CD4-positive, alpha-beta memory T cell (primary cell): ENCODE measurements at regions not wholly inside any gene's neighbourhood (a gene's known extent, or its start where the extent isn't known, plus 50 kb on each side); places are given as distances from the start of the nearest gene placed in this dataset.
"Not testable (repeated sequence)": the region's sequence is repeated elsewhere in the genome, so short reads cannot be mapped to it uniquely, and the experiment has no call there.

Experiments used
- CTCF ChIA-PET: fragments of 350-600 bp; sonication (Branson Sonifier 250); formaldehyde crosslinking; loops from one replicate; lab custom pipeline; 2021; ENCODE audit warnings: inconsistent platforms; ENCODE audit not compliant: partially characterized antibody; lab: Charles Lee
- POLR2A ChIA-PET: fragments of 350-600 bp; sonication (Branson Sonifier 250); formaldehyde crosslinking; loops from one replicate; lab custom pipeline; 2021; ENCODE audit not compliant: partially characterized antibody; lab: Charles Lee
- DNase-seq, 5 donors: peaks; one replicate each; pipeline versions ENCODE4 v3.0.0 to v3.0.0-alpha.2; 2020 to 2022; ENCODE audit warnings: mixed read lengths in 1 of 5
- H3K27ac ChIP-seq: one replicate; pipeline ENCODE4 v1.7.0; 2013; ENCODE audit warnings: low read depth, low read length
- H3K27me3 ChIP-seq: 2 replicates; pipeline ENCODE4 v1.7.0; 2013; ENCODE audit warnings: mild to moderate bottlenecking, low read length, moderate library complexity; ENCODE audit not compliant: insufficient read depth
- H3K36me3 ChIP-seq: 2 replicates; pipeline ENCODE4 v1.7.0; 2013; ENCODE audit warnings: mild to moderate bottlenecking, low read length, moderate library complexity; ENCODE audit not compliant: insufficient read depth
- H3K4me1 ChIP-seq: 2 replicates; pipeline ENCODE4 v1.7.0; 2013; ENCODE audit warnings: mild to moderate bottlenecking, low read length, moderate library complexity; ENCODE audit not compliant: insufficient read depth
- H3K4me3 ChIP-seq, 2 donors: one replicate each; pipeline ENCODE4 v1.7.0; 2013; ENCODE audit warnings: low read length in 2 of 2, mild to moderate bottlenecking in 1 of 2
- H3K9me3 ChIP-seq, 2 donors: one replicate each; pipeline ENCODE4 v1.7.0; 2013; ENCODE audit warnings: low read length in 2 of 2, control low read depth in 1 of 2; ENCODE audit not compliant: control insufficient read depth in 1 of 2
- H3K27ac Mint-ChIP-seq, 7 donors: one replicate each; pipeline ENCODE4 v1.8.0; 2020 to 2021; ENCODE audit warnings: mixed read lengths in 7 of 7, mild to moderate bottlenecking in 6 of 7, inconsistent platforms in 3 of 7, moderate library complexity in 3 of 7
- H3K27me3 Mint-ChIP-seq, 2 donors: one replicate each; pipeline ENCODE4 v1.8.0; 2020 to 2021; ENCODE audit warnings: mixed read lengths in 2 of 2
- H3K36me3 Mint-ChIP-seq, 2 donors: one replicate each; pipeline ENCODE4 v1.8.0; 2020 to 2021; ENCODE audit warnings: mixed read lengths in 2 of 2, inconsistent platforms in 1 of 2, mild to moderate bottlenecking in 1 of 2
- H3K4me1 Mint-ChIP-seq, 4 donors: one replicate each; pipeline ENCODE4 v1.8.0; 2020 to 2021; ENCODE audit warnings: mixed read lengths in 4 of 4, mild to moderate bottlenecking in 1 of 4
- H3K4me3 Mint-ChIP-seq, 8 donors: one replicate each; pipeline ENCODE4 v1.8.0; 2020 to 2021; ENCODE audit warnings: mixed read lengths in 8 of 8, mild to moderate bottlenecking in 7 of 8, moderate library complexity in 6 of 8, inconsistent platforms in 3 of 8
- H3K9me3 Mint-ChIP-seq, 8 donors: one replicate each; pipeline ENCODE4 v1.8.0; 2020 to 2021; ENCODE audit warnings: mixed read lengths in 8 of 8, mild to moderate bottlenecking in 5 of 8, inconsistent platforms in 3 of 8, moderate library complexity in 1 of 8
- intact Hi-C: fragments of 100-400 bp; cut with micrococcal nuclease; formaldehyde crosslinking; loops from one replicate; pipeline ENCODE4 v1.15.1; 2023

DNA sequence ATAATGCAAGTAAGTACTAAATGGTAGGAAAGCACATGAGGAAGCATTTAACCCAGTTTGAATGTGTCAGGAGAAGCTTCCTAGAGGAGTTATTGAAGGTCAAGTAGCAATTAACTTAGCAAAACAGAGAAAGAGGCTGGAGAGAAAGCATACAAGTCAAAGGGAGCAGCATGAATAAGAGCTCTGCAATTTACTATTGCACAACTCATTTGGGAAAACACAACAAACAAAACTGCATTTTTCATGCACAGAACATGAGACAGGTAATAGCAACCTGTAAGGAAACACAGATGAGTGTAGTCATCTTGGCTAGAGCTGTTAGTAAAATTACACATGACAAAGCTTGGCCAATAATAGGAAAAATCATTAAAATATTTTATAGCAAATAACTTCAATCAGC, 538.1 kb downstream of the PPP4R3C start:
- intact Hi-C loops = no loop called here
- no peaks in the 10 kb centered on the region for H3K36me3 Mint-ChIP-seq
- H3K4me3 Mint-ChIP-seq = no peak overlapping the region
- H3K27ac ChIP-seq = no peak overlapping the region
- H3K27me3 ChIP-seq = no peaks in the 10 kb centered on the region
- H3K4me3 ChIP-seq = no peak overlapping the region
- H3K9me3 ChIP-seq = no peaks in the 10 kb centered on the region
- H3K27me3 Mint-ChIP-seq = no peaks in the 10 kb centered on the region
- no peaks in the 10 kb centered on the region for H3K36me3 ChIP-seq
- ChIA-PET POLR2A (no interaction called here), CTCF (no interaction called here)
- H3K27ac Mint-ChIP-seq = no peak overlapping the region
- peaks cover 0 to 1% (median 0%) of the 10 kb centered on the region in 8 donors for H3K9me3 Mint-ChIP-seq
- no peaks in the 10 kb centered on the region for H3K4me1 Mint-ChIP-seq
- DNase-seq = no peak
- H3K4me1 ChIP-seq = no peaks in the 10 kb centered on the region

DNA sequence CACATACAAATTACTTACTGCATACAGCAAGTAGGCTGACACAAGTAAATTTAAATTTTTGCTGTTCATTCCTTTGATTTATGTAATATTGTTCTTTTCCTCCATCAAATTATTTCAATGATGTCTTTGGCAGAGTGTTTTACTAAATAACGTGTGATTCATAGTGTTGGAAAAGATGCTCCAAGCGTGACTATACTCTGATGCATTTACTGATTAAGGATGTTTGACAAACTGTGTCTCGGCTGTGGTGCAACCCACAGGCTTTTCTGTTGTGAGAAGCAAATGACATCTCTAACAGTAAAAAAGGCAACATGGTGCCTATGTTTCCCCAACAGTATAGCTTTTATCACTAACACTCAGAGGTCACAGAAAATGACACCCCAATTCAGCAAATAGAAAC, 540.9 kb downstream of the PPP4R3C start:
- Histone ChIP-seq H3K27ac (no peak overlapping the region), H3K4me1 (no peaks in the 10 kb centered on the region), H3K36me3 (no peaks in the 10 kb centered on the region), H3K27me3 (no peaks in the 10 kb centered on the region), H3K9me3 (no peaks in the 10 kb centered on the region), H3K4me3 (no peak overlapping the region)
- Mint-ChIP-seq H3K9me3 (peaks cover 0 to 3% (median 0%) of the 10 kb centered on the region in 8 donors), H3K27ac (no peak overlapping the region), H3K36me3 (no peaks in the 10 kb centered on the region), H3K27me3 (no peaks in the 10 kb centered on the region), H3K4me1 (no peaks in the 10 kb centered on the region), H3K4me3 (no peak overlapping the region)
- ChIA-PET CTCF (no interaction called here), POLR2A (no interaction called here)
- DNase-seq = no peak
- intact Hi-C loops = no loop called here

DNA sequence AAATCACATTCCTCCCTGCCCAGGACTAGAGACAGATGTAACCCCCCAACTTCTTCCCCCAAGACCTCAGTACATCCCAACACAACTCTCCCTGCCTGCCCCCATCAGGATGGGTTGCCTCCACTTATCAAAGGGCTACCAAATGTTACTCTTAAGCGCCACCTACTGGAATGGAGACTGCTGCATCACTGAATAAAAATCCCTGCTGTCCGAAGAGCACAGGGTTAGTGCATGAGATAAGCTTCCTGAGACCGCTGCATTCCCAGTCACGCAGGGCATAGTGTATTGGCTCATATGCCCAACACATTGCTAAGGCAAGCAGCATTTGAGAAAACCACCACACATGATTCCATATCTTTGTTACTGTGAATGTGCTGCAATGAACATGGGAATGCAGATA, 544.5 kb downstream of the PPP4R3C start:
- CTCF ChIA-PET = no interaction called here
- Histone ChIP-seq H3K4me3 (no peak overlapping the region), H3K27me3 (no peaks in the 10 kb centered on the region), H3K36me3 (no peaks in the 10 kb centered on the region), H3K9me3 (no peaks in the 10 kb centered on the region), H3K27ac (no peak overlapping the region), H3K4me1 (no peaks in the 10 kb centered on the region)
- no peak overlapping the region for H3K4me3 Mint-ChIP-seq
- DNase-seq = no peak
- no peaks in the 10 kb centered on the region for H3K36me3 Mint-ChIP-seq
- intact Hi-C loops = no loop called here
- peaks cover 0 to 3% (median 0%) of the 10 kb centered on the region in 8 donors for H3K9me3 Mint-ChIP-seq
- no peaks in the 10 kb centered on the region for H3K27me3 Mint-ChIP-seq
- H3K27ac Mint-ChIP-seq = no peak overlapping the region
- H3K4me1 Mint-ChIP-seq = no peaks in the 10 kb centered on the region
- POLR2A ChIA-PET = no interaction called here

DNA sequence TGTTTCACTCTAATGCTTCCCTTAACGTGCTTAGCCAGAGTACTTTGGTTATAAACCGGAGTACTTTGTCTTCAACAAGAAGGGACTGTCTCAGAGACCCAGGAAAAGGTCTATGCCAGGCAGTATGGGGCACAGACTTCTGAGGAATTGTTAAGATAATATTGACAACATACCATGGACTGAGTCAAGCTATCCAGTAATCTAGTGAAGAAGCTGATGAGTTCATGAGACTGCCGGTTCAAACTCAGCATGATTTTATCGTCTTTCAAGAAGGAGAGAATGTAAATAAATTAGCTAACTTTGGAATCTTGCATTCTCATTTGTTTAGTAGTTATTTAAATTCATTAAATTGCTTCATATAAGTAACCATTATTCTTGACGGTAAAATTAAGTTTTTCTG, 546.1 kb downstream of the PPP4R3C start:
- intact Hi-C loops = no loop called here
- ChIA-PET POLR2A (no interaction called here), CTCF (no interaction called here)
- Mint-ChIP-seq H3K4me1 (no peaks in the 10 kb centered on the region), H3K27me3 (no peaks in the 10 kb centered on the region), H3K27ac (no peak overlapping the region), H3K4me3 (no peak overlapping the region), H3K36me3 (no peaks in the 10 kb centered on the region), H3K9me3 (peaks cover 0 to 4% (median 2%) of the 10 kb centered on the region in 8 donors)
- no peaks in the 10 kb centered on the region for H3K4me1 ChIP-seq
- H3K4me3 ChIP-seq = no peak overlapping the region
- H3K36me3 ChIP-seq = no peaks in the 10 kb centered on the region
- H3K27me3 ChIP-seq = no peaks in the 10 kb centered on the region
- H3K27ac ChIP-seq = no peak overlapping the region
- DNase-seq = no peak
- no peaks in the 10 kb centered on the region for H3K9me3 ChIP-seq

DNA sequence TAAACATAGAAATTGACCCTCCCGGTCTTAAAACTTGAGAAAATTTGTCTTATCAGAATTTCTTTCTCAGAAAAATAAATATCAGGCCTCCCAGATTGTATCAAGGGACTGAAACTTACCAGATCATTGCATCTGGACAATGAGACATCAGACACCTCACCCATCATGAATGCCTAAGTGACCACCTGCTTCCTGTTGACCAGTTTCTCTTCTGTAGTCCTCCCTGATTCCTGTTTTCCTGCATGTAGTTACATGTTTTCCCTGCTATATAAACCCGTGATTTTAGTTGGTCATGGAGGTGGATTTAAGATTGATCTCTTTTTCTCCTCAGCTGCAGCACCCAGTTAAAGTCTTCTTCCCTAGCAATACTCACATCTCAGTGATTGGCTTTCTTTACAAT, 548.1 kb downstream of the PPP4R3C start:
- intact Hi-C loops = no loop called here
- Mint-ChIP-seq H3K9me3 (peaks cover 0 to 9% (median 3%) of the 10 kb centered on the region in 8 donors), H3K36me3 (no peaks in the 10 kb centered on the region), H3K27ac (no peak overlapping the region), H3K4me3 (no peak overlapping the region), H3K4me1 (no peaks in the 10 kb centered on the region), H3K27me3 (no peaks in the 10 kb centered on the region)
- no peaks in the 10 kb centered on the region for H3K9me3 ChIP-seq
- no peaks in the 10 kb centered on the region for H3K36me3 ChIP-seq
- DNase-seq = no peak
- ChIA-PET POLR2A (no interaction called here), CTCF (no interaction called here)
- H3K4me1 ChIP-seq = no peaks in the 10 kb centered on the region
- no peak overlapping the region for H3K4me3 ChIP-seq
- H3K27me3 ChIP-seq = no peaks in the 10 kb centered on the region
- H3K27ac ChIP-seq = no peak overlapping the region

DNA sequence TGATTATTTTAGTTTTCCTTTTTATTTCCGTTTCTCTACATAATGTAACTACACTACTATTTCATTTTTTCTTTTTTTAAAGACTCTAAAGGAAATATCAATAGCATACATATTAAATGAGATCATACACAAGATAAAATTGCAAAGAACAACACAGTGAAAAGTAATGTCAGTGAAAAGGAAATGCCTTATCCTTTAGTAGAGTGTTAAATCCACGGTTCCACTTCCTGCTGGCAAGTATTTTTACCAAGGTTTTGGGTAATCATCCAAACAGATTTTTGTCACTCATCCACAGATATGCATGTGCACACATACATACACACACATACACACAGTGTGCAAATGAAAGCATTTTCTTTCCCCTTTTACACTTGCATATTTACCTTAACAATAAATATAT, 548.9 kb downstream of the PPP4R3C start:
- no peak for DNase-seq
- Mint-ChIP-seq H3K27ac (no peak overlapping the region), H3K36me3 (no peaks in the 10 kb centered on the region), H3K9me3 (peaks cover 0 to 9% (median 4%) of the 10 kb centered on the region in 8 donors), H3K4me1 (no peaks in the 10 kb centered on the region), H3K4me3 (no peak overlapping the region), H3K27me3 (no peaks in the 10 kb centered on the region)
- Histone ChIP-seq H3K27me3 (no peaks in the 10 kb centered on the region), H3K27ac (no peak overlapping the region), H3K4me1 (no peaks in the 10 kb centered on the region), H3K9me3 (no peaks in the 10 kb centered on the region), H3K36me3 (no peaks in the 10 kb centered on the region), H3K4me3 (no peak overlapping the region)
- ChIA-PET CTCF (no interaction called here), POLR2A (no interaction called here)
- intact Hi-C loops = no loop called here

DNA sequence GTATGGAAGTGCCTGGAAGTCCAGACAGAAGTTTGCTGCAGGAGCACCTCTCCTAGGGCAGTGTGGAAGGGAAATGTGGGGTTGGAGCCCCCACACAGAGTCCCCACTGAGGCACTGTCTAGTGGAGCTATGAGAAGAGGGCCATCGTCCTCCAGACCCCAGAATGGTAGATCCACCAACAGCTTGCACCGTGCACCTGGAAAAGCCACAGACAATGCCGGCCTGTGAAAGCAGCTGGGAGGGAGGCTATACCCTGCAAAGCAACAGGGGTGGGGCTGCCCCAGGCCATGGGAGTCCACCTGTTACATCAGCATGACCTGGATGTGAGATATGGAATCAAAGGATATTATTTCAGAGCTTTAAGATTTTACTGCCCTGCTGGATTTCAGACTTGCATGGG, 551.4 kb downstream of the PPP4R3C start:
- DNase-seq, H3K36me3 ChIP-seq, H3K9me3 ChIP-seq, H3K4me1 ChIP-seq, H3K36me3 Mint-ChIP-seq, H3K4me3 ChIP-seq, H3K27ac ChIP-seq, H3K27me3 ChIP-seq, H3K9me3 Mint-ChIP-seq, H3K4me1 Mint-ChIP-seq, POLR2A ChIA-PET, H3K27ac Mint-ChIP-seq, H3K27me3 Mint-ChIP-seq, H3K4me3 Mint-ChIP-seq, CTCF ChIA-PET, intact Hi-C loops: not testable (repeated sequence)

DNA sequence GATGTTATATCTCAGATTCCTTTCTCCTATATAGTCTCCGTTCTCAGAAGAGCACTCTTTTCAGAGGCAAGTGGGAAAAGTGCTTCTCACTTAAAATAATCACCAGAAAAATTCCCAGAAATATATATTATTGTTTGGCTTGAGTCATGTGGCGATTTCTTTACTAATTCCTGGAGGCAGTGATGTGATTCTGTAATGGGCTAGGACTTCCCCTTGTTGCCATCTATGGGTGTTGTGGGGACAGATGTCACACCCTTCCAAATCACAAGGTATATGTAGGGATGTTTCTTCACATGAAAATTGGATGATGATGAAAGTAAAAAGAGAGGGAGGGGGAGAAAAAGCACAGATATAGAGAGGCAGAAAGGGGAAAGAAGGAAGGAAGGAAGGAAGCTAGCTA, 553.4 kb downstream of the PPP4R3C start:
- Mint-ChIP-seq H3K36me3 (no peaks in the 10 kb centered on the region), H3K4me1 (no peaks in the 10 kb centered on the region), H3K27me3 (no peaks in the 10 kb centered on the region), H3K9me3 (peaks cover 0 to 6% (median 3%) of the 10 kb centered on the region in 8 donors), H3K27ac (no peak overlapping the region), H3K4me3 (no peak overlapping the region)
- no peak overlapping the region for H3K4me3 ChIP-seq
- H3K27ac ChIP-seq = no peak overlapping the region
- ChIA-PET CTCF (no interaction called here), POLR2A (no interaction called here)
- H3K4me1 ChIP-seq = no peaks in the 10 kb centered on the region
- intact Hi-C loops = no loop called here
- DNase-seq = no peak
- no peaks in the 10 kb centered on the region for H3K27me3 ChIP-seq
- no peaks in the 10 kb centered on the region for H3K36me3 ChIP-seq
- no peaks in the 10 kb centered on the region for H3K9me3 ChIP-seq
